NOMO-1 treated with dmso at 0.1 percent for 144 hours (cell line): ENCODE measurements at regions not wholly inside any gene's neighbourhood (a gene's known extent, or its start where the extent isn't known, plus 50 kb on each side); places are given as distances from the start of the nearest gene placed in this dataset.

Experiments used
- DNase-seq: peaks from one replicate; lab custom pipeline; 2025; ENCODE audit not compliant: unreplicated experiment; lab: John Stamatoyannopoulos, UW

GRCh38 chr13:98632961-98633360 lies 56.1 kb upstream of the STK24 start:
- DNase-seq = peak; percentile 33

- no peak for DNase-seq
Observed at GRCh38 chr13:98629055-98629454, 52.1 kb upstream of the STK24 start.
